ENCODE measurements at regions not wholly inside any gene's neighbourhood (a gene's known extent, or its start where the extent isn't known, plus 50 kb on each side); places are given as distances from the start of the nearest gene placed in this dataset.

- H3K27me3 Mint-ChIP-seq (ENCODE audit: insufficient read depth): peaks cover 1% of the 10 kb centered on the region; the same call in 1 of the 2 replicates
- H3K27ac Mint-ChIP-seq: no peak overlapping the region
- DNase-seq: no peak
- no peak for TF ChIP-seq CTCF (IDR thresholded peaks at IDR 0.05)
- H3K36me3 Mint-ChIP-seq (ENCODE audit: low read depth): no peaks in the 10 kb centered on the region
- H3K9me3 Mint-ChIP-seq: peaks cover 4% of the 10 kb centered on the region; the same call in 1 of the 2 replicates
- no peak overlapping the region for H3K4me3 Mint-ChIP-seq
- no peaks in the 10 kb centered on the region for H3K4me1 Mint-ChIP-seq (ENCODE audit: low read depth)
These were observed 519.1 kb downstream of the IQCM start for GRCh38 chr4:149296503-149296902.

- no peak overlapping the region for H3K27ac Mint-ChIP-seq
- DNase-seq: no peak
- no peak for TF ChIP-seq CTCF (IDR thresholded peaks at IDR 0.05)
These were observed 519.6 kb downstream of the IQCM start for GRCh38 chr4:149296084-149296483.

GRCh38 chr4:149294601-149295000 is 521.0 kb downstream of the IQCM start:
- H3K4me1 Mint-ChIP-seq (ENCODE audit: low read depth): no peaks in the 10 kb centered on the region
- TF ChIP-seq CTCF (IDR thresholded peaks at IDR 0.05): no peak
- no peaks in the 10 kb centered on the region for H3K36me3 Mint-ChIP-seq (ENCODE audit: low read depth)
- peaks cover 1% of the 10 kb centered on the region; the same call in 1 of the 2 replicates for H3K27me3 Mint-ChIP-seq (ENCODE audit: insufficient read depth)
- no peak overlapping the region for H3K4me3 Mint-ChIP-seq
- DNase-seq: no peak
- peaks cover 4% of the 10 kb centered on the region; the same call in 1 of the 2 replicates for H3K9me3 Mint-ChIP-seq
- H3K27ac Mint-ChIP-seq: no peak overlapping the region

More at GRCh38 chr4:149296084-149296483, 519.6 kb downstream of the IQCM start:
- Mint-ChIP-seq H3K27me3 (ENCODE audit: insufficient read depth) (peaks cover 1% of the 10 kb centered on the region; the same call in 1 of the 2 replicates), H3K4me1 (ENCODE audit: low read depth) (no peaks in the 10 kb centered on the region), H3K9me3 (peaks cover 4% of the 10 kb centered on the region; the same call in 1 of the 2 replicates), H3K4me3 (no peak overlapping the region), H3K36me3 (ENCODE audit: low read depth) (no peaks in the 10 kb centered on the region)

- no peak for DNase-seq
- Mint-ChIP-seq H3K4me3 (no peak overlapping the region), H3K27me3 (ENCODE audit: insufficient read depth) (peaks cover 1% of the 10 kb centered on the region; the same call in 1 of the 2 replicates), H3K4me1 (ENCODE audit: low read depth) (no peaks in the 10 kb centered on the region), H3K27ac (no peak overlapping the region), H3K9me3 (peaks cover 4% of the 10 kb centered on the region; the same call in 1 of the 2 replicates), H3K36me3 (ENCODE audit: low read depth) (no peaks in the 10 kb centered on the region)
- TF ChIP-seq CTCF (IDR thresholded peaks at IDR 0.05): no peak
These were observed 522.5 kb downstream of the IQCM start for GRCh38 chr4:149293046-149293649.

GRCh38 chr4:149292425-149293007 is 523.1 kb downstream of the IQCM start:
- no peak overlapping the region for H3K27ac Mint-ChIP-seq
- no peaks in the 10 kb centered on the region for H3K36me3 Mint-ChIP-seq (ENCODE audit: low read depth)
- peaks cover 4% of the 10 kb centered on the region; the same call in 1 of the 2 replicates for H3K9me3 Mint-ChIP-seq
- H3K4me1 Mint-ChIP-seq (ENCODE audit: low read depth): no peaks in the 10 kb centered on the region
- no peak for TF ChIP-seq CTCF (IDR thresholded peaks at IDR 0.05)
- no peak for DNase-seq
- H3K4me3 Mint-ChIP-seq: no peak overlapping the region
- H3K27me3 Mint-ChIP-seq (ENCODE audit: insufficient read depth): peaks cover 1% of the 10 kb centered on the region; the same call in 1 of the 2 replicates
